Dendritic cell treated with granulocyte-macrophage colony-stimulating factor and Interleukin-4, amounts not matched to agents 40 ng/mL and 50 ng/mL, for 4 days (primary cell): ENCODE measurements at regions not wholly inside any gene's neighbourhood (a gene's known extent, or its start where the extent isn't known, plus 50 kb on each side); places are given as distances from the start of the nearest gene placed in this dataset.
"Not testable (repeated sequence)": the region's sequence is repeated elsewhere in the genome, so short reads cannot be mapped to it uniquely, and the experiment has no call there.

Experiments used
- H3K27ac Mint-ChIP-seq: one replicate; pipeline ENCODE4 v1.8.0; 2022; ENCODE audit warnings: mild to moderate bottlenecking, mixed read lengths
- H3K27me3 Mint-ChIP-seq: one replicate; pipeline ENCODE4 v1.8.0; 2022; ENCODE audit warnings: mild to moderate bottlenecking, mixed read lengths
- H3K36me3 Mint-ChIP-seq: one replicate; pipeline ENCODE4 v1.8.0; 2022; ENCODE audit warnings: low read depth, mixed read lengths
- H3K4me1 Mint-ChIP-seq: one replicate; pipeline ENCODE4 v1.8.0; 2022; ENCODE audit warnings: low read depth, mixed read lengths
- H3K4me3 Mint-ChIP-seq: one replicate; pipeline ENCODE4 v1.8.0; 2022; ENCODE audit warnings: mild to moderate bottlenecking, moderate library complexity, mixed read lengths
- H3K9me3 Mint-ChIP-seq: one replicate; pipeline ENCODE4 v1.8.0; 2022; ENCODE audit warnings: mixed read lengths
- intact Hi-C: fragments of 100-400 bp; cut with micrococcal nuclease; formaldehyde crosslinking; loops from one replicate; pipeline ENCODE4 v1.15.0; 2022

DNA sequence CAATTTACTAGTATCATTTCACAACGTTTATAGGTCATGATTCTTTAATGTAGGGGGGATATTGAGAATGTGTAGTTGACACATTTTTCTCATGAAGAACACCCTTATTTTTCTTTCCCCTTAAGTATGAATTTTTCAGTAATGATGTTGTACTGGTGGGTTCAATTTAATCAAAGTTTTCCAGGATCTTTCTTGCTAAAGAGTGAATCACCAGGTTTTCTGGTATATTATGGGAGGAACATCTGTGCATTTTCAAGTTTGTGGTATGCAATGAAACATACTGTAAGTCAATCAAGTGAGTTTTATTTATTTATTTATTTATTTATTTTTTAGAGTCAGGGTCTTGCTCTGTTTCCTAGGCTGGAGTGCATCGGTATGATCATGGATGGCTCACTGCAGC lies 221.2 kb upstream of the PTGFR start:
- intact Hi-C loops, result no loop called here
- no peaks in the 10 kb centered on the region for H3K4me1 Mint-ChIP-seq
- H3K9me3 Mint-ChIP-seq, result no peaks in the 10 kb centered on the region
- no peak overlapping the region for H3K4me3 Mint-ChIP-seq
- H3K27ac Mint-ChIP-seq, result no peak overlapping the region
- H3K27me3 Mint-ChIP-seq, result no peaks in the 10 kb centered on the region
- H3K36me3 Mint-ChIP-seq, result no peaks in the 10 kb centered on the region

DNA sequence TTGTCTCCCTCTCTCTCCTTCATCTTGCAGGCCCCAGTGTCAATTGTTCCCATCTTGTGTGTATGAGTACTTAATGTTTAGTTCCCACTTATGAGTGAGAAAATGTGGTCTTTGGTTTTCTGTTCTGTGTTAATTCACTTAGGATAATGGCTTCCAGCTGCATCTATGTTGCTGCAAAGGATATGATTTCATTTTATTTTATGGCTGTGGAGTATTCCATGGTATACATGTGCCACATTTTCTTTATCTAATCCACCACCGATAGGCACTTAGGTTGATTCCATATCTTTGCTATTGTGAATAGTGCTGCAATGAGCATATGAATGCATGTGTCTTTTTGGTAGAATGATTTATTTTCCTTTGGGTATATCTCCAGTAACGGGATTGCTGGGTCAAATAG lies 219.4 kb upstream of the PTGFR start:
- H3K36me3 Mint-ChIP-seq, H3K27me3 Mint-ChIP-seq, H3K4me1 Mint-ChIP-seq, H3K4me3 Mint-ChIP-seq, H3K9me3 Mint-ChIP-seq, intact Hi-C loops, H3K27ac Mint-ChIP-seq: not testable (repeated sequence)

DNA sequence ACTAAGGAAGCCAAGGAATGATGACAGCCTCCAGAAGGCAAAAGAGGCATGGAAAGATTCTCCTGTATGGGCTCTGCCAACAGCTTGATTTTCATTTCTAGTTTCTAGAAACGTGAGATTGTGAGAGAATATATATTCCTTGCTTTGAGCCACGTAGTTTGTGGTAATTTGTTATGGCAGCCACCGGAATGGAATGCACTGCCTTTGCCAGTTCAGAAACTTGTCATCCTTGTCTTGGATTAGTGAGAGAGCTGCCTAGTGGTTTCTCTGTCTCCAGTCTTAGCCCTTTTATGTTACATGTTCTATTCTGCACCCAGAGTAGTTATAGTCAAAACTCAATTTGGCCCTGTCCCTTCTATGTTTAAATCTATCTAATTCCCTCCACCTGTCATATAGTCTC lies 216.0 kb upstream of the PTGFR start:
- H3K27ac Mint-ChIP-seq, result no peak overlapping the region
- H3K27me3 Mint-ChIP-seq, result no peaks in the 10 kb centered on the region
- H3K4me3 Mint-ChIP-seq, result no peak overlapping the region
- H3K36me3 Mint-ChIP-seq, result no peaks in the 10 kb centered on the region
- intact Hi-C loops, result no loop called here
- H3K4me1 Mint-ChIP-seq, result no peaks in the 10 kb centered on the region
- peaks cover 9% of the 10 kb centered on the region for H3K9me3 Mint-ChIP-seq

GRCh38 chr1:78275456-78275855 lies 215.3 kb upstream of the PTGFR start:
- no peaks in the 10 kb centered on the region for H3K36me3 Mint-ChIP-seq
- H3K9me3 Mint-ChIP-seq, result peaks cover 9% of the 10 kb centered on the region
- intact Hi-C loops, result no loop called here
- no peaks in the 10 kb centered on the region for H3K27me3 Mint-ChIP-seq
- no peak overlapping the region for H3K27ac Mint-ChIP-seq
- no peaks in the 10 kb centered on the region for H3K4me1 Mint-ChIP-seq
- no peak overlapping the region for H3K4me3 Mint-ChIP-seq

DNA sequence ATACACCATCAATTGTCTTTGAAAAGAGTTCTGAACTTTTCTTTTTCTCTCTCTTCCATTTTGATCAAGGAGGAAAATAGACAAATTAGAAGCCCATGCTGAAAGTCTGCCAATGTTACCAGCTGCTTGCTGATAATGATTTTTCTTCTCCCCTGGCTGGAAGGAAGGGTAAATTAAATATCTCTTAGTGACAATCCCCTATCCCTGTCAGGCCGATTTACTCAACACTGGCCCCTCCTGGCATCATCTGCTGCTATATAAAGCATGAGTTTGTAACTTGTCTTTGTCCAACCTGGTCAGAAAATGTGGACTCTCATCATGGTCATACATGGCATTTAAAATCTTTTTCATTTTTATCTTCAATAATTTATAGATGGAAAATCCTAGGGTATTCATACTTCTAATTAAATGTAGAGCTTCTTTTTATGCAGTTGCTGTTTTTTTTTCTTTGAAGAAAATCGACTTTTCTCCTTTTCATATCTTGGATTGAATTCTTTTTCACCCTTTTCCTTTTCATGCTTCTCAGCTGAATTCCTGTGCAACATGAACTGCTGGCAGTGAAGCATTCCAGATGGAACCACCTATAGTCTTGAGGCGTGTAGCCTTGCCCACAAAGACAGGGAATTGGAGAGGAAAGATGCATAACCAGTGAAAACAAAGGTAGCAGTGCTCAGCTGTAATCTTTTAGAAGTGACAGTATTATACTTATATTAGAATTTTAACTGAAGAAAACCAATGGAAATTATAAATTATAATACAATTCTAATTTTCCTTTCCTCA lies 214.7 kb upstream of the PTGFR start:
- Mint-ChIP-seq H3K36me3 (no peaks in the 10 kb centered on the region), H3K4me3 (no peak overlapping the region), H3K27me3 (no peaks in the 10 kb centered on the region), H3K4me1 (no peaks in the 10 kb centered on the region), H3K9me3 (peaks cover 9% of the 10 kb centered on the region), H3K27ac (no peak overlapping the region)
- intact Hi-C loops, result no loop called here

- H3K27ac Mint-ChIP-seq, result no peak overlapping the region
- no peaks in the 10 kb centered on the region for H3K36me3 Mint-ChIP-seq
- no peak overlapping the region for H3K4me3 Mint-ChIP-seq
- intact Hi-C loops, result no loop called here
- H3K27me3 Mint-ChIP-seq, result no peaks in the 10 kb centered on the region
- H3K4me1 Mint-ChIP-seq, result no peaks in the 10 kb centered on the region
- H3K9me3 Mint-ChIP-seq, result peaks cover 9% of the 10 kb centered on the region
Observed at GRCh38 chr1:78277253-78277652, 213.5 kb upstream of the PTGFR start.

DNA sequence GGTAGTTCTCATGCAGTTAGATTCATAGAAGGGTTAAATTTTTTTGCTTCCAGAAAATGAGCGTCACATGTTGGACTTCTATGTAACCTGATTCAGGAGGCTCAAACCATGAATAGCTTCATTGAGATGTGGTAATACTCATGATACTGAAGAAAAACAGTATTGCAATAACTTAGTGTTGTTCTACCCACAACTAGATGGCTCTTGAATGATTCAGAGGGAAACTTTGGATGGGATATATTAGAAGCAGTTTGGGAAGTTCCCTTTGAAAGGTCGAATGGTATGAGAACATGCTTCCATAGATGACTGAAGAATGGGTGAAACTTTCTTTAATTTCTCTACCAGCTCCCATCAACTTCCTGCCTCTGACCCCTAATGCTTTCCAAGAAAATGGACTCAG lies 211.7 kb upstream of the PTGFR start:
- Mint-ChIP-seq H3K9me3 (peaks cover 9% of the 10 kb centered on the region), H3K36me3 (no peaks in the 10 kb centered on the region), H3K27me3 (no peaks in the 10 kb centered on the region), H3K4me3 (no peak overlapping the region), H3K4me1 (no peaks in the 10 kb centered on the region), H3K27ac (no peak overlapping the region)
- intact Hi-C loops, result no loop called here

DNA sequence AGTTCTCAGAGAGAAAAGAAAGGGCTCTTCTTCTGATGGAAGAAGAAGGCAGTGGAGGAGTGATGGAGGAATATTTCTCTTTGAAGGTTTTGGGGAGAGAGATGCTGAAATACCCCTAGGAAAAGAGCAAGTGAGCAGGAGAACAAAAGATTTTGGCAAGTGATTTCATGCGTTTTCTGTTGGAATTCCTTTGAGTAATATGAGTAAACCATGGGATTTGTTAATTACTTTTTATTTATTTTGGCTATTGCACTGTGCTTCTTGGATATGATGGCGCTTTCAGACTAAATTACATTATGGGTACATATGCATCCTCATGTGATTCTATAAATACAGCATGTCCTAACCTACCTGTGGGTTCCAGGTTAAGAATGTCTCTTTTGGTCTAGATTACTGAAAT lies 210.1 kb upstream of the PTGFR start:
- H3K4me3 Mint-ChIP-seq, result no peak overlapping the region
- no peaks in the 10 kb centered on the region for H3K36me3 Mint-ChIP-seq
- no peak overlapping the region for H3K27ac Mint-ChIP-seq
- intact Hi-C loops, result no loop called here
- H3K4me1 Mint-ChIP-seq, result no peaks in the 10 kb centered on the region
- H3K9me3 Mint-ChIP-seq, result peaks cover 9% of the 10 kb centered on the region
- H3K27me3 Mint-ChIP-seq, result no peaks in the 10 kb centered on the region

DNA sequence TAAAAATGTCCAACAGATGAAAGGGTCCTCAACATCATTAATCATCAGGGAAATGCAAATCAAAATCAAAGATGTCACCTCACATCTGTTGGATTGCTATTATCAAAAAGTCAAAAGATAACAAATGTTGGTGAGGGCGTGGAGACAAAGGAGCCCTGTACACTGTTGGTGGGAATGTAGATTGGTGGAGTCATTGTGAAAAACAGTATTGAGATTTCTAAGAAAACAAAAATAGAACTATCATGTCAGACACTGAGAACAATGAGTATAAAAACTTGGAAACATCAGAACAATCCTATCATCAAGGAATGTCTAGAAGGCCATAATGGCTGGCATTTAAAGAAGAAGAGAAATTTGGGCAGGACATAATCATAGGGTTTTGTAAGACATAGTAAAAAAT lies 209.2 kb upstream of the PTGFR start:
- no peaks in the 10 kb centered on the region for H3K27me3 Mint-ChIP-seq
- no peaks in the 10 kb centered on the region for H3K4me1 Mint-ChIP-seq
- intact Hi-C loops, result no loop called here
- H3K36me3 Mint-ChIP-seq, result no peaks in the 10 kb centered on the region
- peaks cover 9% of the 10 kb centered on the region for H3K9me3 Mint-ChIP-seq
- H3K4me3 Mint-ChIP-seq, result no peak overlapping the region
- H3K27ac Mint-ChIP-seq, result no peak overlapping the region

GRCh38 chr1:78283691-78284090 lies 207.1 kb upstream of the PTGFR start:
- Mint-ChIP-seq H3K27ac (no peak overlapping the region), H3K4me1 (no peaks in the 10 kb centered on the region), H3K4me3 (no peak overlapping the region), H3K9me3 (no peaks in the 10 kb centered on the region), H3K36me3 (no peaks in the 10 kb centered on the region), H3K27me3 (no peaks in the 10 kb centered on the region)
- intact Hi-C loops, result no loop called here

DNA sequence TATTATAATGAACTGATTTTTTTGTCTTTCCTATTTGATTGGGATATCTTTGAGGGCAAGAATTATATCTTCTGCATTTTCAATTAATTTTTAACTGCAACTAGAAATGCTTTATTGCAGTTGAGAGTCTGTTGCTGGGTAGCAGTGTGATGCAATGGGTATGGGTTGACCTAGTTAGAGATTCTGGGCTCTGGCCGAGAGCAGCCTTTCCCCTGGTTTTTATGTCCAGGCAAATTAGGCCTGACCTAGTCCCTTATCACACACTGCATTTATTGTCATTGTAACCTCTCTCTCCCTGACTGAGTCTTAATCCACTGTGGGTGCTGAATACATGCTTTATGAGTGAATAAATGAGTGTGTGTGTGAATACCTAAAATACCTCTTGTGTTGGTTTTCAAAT lies 206.4 kb upstream of the PTGFR start:
- Mint-ChIP-seq H3K4me3 (no peak overlapping the region), H3K4me1 (no peaks in the 10 kb centered on the region), H3K27me3 (no peaks in the 10 kb centered on the region), H3K9me3 (no peaks in the 10 kb centered on the region), H3K36me3 (no peaks in the 10 kb centered on the region), H3K27ac (no peak overlapping the region)
- intact Hi-C loops, result no loop called here

DNA sequence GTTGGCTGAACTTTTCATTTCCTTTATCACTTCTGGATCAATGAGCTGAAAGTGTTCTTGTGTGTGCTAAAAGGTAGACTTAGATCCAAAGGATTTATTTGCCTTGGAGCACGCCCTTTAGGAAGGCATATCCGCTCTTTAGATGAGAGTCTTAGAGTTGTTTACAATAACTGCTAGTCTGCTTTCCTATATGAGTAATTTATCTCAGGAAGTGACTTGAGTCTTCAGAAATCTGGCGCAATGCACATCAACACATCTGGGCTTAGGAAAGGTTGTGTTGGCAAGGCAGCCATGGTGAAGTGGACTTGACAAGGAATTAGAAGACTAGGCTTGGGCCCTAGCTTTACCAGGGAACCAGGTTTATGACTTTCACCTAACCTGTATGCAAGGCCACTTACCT lies 204.1 kb upstream of the PTGFR start:
- intact Hi-C loops, result no loop called here
- H3K36me3 Mint-ChIP-seq, result no peaks in the 10 kb centered on the region
- H3K9me3 Mint-ChIP-seq, result no peaks in the 10 kb centered on the region
- H3K4me1 Mint-ChIP-seq, result no peaks in the 10 kb centered on the region
- no peak overlapping the region for H3K27ac Mint-ChIP-seq
- no peaks in the 10 kb centered on the region for H3K27me3 Mint-ChIP-seq
- no peak overlapping the region for H3K4me3 Mint-ChIP-seq

GRCh38 chr1:78289603-78290002 lies 201.2 kb upstream of the PTGFR start:
- Mint-ChIP-seq H3K36me3 (no peaks in the 10 kb centered on the region), H3K4me3 (no peak overlapping the region), H3K27me3 (no peaks in the 10 kb centered on the region), H3K27ac (no peak overlapping the region), H3K9me3 (peaks cover 24% of the 10 kb centered on the region), H3K4me1 (no peaks in the 10 kb centered on the region)
- intact Hi-C loops, result no loop called here

DNA sequence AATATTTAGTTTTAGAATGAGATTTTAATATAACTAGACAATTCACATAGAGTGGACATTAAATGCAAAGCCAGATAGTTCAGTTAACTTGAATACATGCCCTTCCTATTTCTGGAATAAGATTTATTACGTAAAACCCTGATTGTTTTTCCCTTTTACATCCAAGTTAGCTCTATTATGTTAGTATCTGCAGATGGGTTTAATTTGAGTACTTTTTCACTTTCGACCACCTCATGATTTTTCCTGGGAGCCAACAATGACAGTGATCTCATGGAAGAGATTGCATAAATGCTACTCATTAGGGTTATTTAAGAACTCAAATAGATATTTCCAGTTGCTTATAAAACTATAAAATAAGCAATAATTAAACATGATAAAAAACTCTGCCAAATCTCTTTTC lies 199.4 kb upstream of the PTGFR start:
- H3K9me3 Mint-ChIP-seq, result peaks cover 33% of the 10 kb centered on the region
- no peak overlapping the region for H3K4me3 Mint-ChIP-seq

DNA sequence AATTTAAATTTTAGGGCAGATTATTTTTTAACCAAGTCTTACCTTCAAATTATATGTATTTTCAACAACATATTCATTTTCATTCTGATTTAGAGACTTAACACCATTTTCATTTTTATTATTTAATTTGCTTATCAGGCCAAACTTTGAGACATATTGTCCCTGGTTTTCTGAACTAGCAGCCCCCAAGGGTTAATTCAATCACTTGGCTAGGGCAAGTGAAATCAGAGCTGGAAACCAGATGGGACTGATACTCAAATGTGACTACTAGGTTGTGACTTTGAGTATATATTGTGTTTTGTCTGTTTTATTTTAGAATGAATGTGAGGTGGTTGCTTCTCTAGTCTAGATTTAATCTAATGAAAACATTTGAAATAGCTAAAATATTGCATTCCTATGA lies 198.9 kb upstream of the PTGFR start:
- no peaks in the 10 kb centered on the region for H3K36me3 Mint-ChIP-seq
- no peaks in the 10 kb centered on the region for H3K4me1 Mint-ChIP-seq
- peaks cover 33% of the 10 kb centered on the region for H3K9me3 Mint-ChIP-seq
- H3K27ac Mint-ChIP-seq, result no peak overlapping the region
- H3K4me3 Mint-ChIP-seq, result no peak overlapping the region
- H3K27me3 Mint-ChIP-seq, result no peaks in the 10 kb centered on the region
- intact Hi-C loops, result no loop called here

More for the DNA sequence above, 199.4 kb upstream of the PTGFR start:
- intact Hi-C loops, result no loop called here
- H3K36me3 Mint-ChIP-seq, result no peaks in the 10 kb centered on the region
- no peaks in the 10 kb centered on the region for H3K4me1 Mint-ChIP-seq
- H3K27ac Mint-ChIP-seq, result no peak overlapping the region
- H3K27me3 Mint-ChIP-seq, result no peaks in the 10 kb centered on the region
